Lower leg skin (tissue), 3 donors: ENCODE measurements at regions not wholly inside any gene's neighbourhood (a gene's known extent, or its start where the extent isn't known, plus 50 kb on each side); places are given as distances from the start of the nearest gene placed in this dataset.

Experiments used
- CTCF ChIP-seq, 3 donors: fragments of 450-650 bp; IDR thresholded peaks; one replicate each; pipeline ENCODE4 v1.5.1; 2016; ENCODE audit warnings: antibody characterized with exemption in 3 of 3, mild to moderate bottlenecking in 3 of 3, moderate library complexity in 2 of 3
- POLR2A ChIP-seq, 2 donors: fragments of 450-650 bp; IDR thresholded peaks; one replicate each; pipeline ENCODE4 v1.6.1; 2016 to 2017; ENCODE audit warnings: antibody characterized with exemption in 2 of 2, mild to moderate bottlenecking in 1 of 2, moderate library complexity in 1 of 2

GRCh38 chr7:113383638-113384037, 265.3 kb upstream of the SMIM30 start:
- TF ChIP-seq CTCF (IDR thresholded peaks at IDR 0.05), result no peak
- no peak for TF ChIP-seq POLR2A (IDR thresholded peaks at IDR 0.05)
